Peyer's patch (tissue), 4 donors: ENCODE measurements at regions not wholly inside any gene's neighbourhood (a gene's known extent, or its start where the extent isn't known, plus 50 kb on each side); places are given as distances from the start of the nearest gene placed in this dataset.

Source experiments
- DNase-seq, 3 donors: peaks; one replicate each; pipeline ENCODE4 v3.0.0-alpha.2; 2017 to 2019
- H3K27ac ChIP-seq, 4 donors: fragments of 200-600 bp; sonication (generic); one replicate each; pipeline ENCODE4 v1.5.1; 2016 to 2019
- H3K27me3 ChIP-seq, 2 donors: fragments of 200-600 bp; sonication (generic); one replicate each; pipeline ENCODE4 v1.5.1; 2019
- H3K36me3 ChIP-seq, 3 donors: fragments of 200-600 bp; sonication (generic); one replicate each; pipeline ENCODE4 v1.5.1; 2016 to 2019
- H3K4me1 ChIP-seq, 4 donors: fragments of 200-600 bp; sonication (generic); one replicate each; pipeline ENCODE4 v1.5.1; 2016 to 2019
- H3K4me3 ChIP-seq, 4 donors: fragments of 200-600 bp; sonication (generic); 1 replicate in 3 of 4; 2 replicates in 1 of 4; pipeline ENCODE4 v1.5.1; 2016 to 2019; ENCODE audit warnings: mild to moderate bottlenecking in 1 of 4
- H3K9me3 ChIP-seq, 4 donors: fragments of 200-600 bp; sonication (generic); one replicate each; pipeline ENCODE4 v1.5.1; 2016 to 2019; ENCODE audit warnings: mild to moderate bottlenecking in 1 of 4
- POLR2A ChIP-seq, 2 donors: fragments of 450-650 bp; IDR thresholded peaks; one replicate each; pipeline ENCODE4 v1.5.1; 2017; ENCODE audit warnings: antibody characterized with exemption in 2 of 2, mild to moderate bottlenecking in 2 of 2, moderate library complexity in 2 of 2
- TF ChIP-seq, protein P1 (sequence below), 6 experiments: fragments of 450-650 bp in 4 of 6; fragments of 200-600 bp in 2 of 6; sonication (generic) in 1 of 6; IDR thresholded peaks; one replicate each; pipeline ENCODE4 v1.5.1; 2017 to 2019; ENCODE audit warnings: antibody characterized with exemption in 6 of 6, mild to moderate bottlenecking in 3 of 6, moderate library complexity in 1 of 6

GRCh38 chr9:26437056-26437711 lies 455.4 kb downstream of the CAAP1 start:
- no peaks in the 10 kb centered on the region for H3K36me3 ChIP-seq
- no peaks in the 10 kb centered on the region for H3K9me3 ChIP-seq
- no peak overlapping the region for H3K4me3 ChIP-seq
- H3K4me1 ChIP-seq, result no peaks in the 10 kb centered on the region
- no peaks in the 10 kb centered on the region for H3K27me3 ChIP-seq
- DNase-seq, result no peak
- no peak overlapping the region for H3K27ac ChIP-seq
- no peak for TF ChIP-seq POLR2A (IDR thresholded peaks at IDR 0.05)
- TF ChIP-seq, protein P1, sequence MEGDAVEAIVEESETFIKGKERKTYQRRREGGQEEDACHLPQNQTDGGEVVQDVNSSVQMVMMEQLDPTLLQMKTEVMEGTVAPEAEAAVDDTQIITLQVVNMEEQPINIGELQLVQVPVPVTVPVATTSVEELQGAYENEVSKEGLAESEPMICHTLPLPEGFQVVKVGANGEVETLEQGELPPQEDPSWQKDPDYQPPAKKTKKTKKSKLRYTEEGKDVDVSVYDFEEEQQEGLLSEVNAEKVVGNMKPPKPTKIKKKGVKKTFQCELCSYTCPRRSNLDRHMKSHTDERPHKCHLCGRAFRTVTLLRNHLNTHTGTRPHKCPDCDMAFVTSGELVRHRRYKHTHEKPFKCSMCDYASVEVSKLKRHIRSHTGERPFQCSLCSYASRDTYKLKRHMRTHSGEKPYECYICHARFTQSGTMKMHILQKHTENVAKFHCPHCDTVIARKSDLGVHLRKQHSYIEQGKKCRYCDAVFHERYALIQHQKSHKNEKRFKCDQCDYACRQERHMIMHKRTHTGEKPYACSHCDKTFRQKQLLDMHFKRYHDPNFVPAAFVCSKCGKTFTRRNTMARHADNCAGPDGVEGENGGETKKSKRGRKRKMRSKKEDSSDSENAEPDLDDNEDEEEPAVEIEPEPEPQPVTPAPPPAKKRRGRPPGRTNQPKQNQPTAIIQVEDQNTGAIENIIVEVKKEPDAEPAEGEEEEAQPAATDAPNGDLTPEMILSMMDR (IDR thresholded peaks at IDR 0.05), result no peak

DNA sequence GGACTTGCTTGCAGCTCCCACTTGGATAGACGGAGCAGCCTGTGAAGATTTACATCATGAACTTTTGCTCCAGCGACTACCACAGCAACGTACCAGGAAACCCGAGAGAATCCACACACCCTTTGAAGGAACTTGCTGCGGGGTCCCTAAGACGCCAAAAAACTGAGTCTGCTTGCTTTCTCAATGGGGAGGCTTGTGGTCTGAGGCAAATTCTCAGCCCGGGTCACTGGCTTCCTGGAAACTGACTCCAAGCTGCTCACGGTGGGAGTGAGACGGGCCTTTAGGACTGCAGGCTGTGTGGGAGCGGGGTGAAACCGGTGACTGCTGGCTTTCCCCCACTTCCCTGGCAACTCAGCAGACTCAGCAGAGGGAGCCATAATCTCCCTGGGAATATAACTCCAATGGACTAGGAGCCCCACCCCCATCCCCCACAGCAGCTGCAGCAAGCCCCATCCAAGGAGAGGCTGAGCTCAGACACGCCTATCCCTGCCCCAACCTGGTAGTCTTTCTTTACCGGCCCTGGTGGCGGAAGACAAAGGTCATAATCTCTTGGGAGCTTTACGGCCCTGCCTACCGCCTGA lies 466.0 kb downstream of the CAAP1 start:
- no peak for TF ChIP-seq POLR2A (IDR thresholded peaks at IDR 0.05)
- TF ChIP-seq, protein P1 (IDR thresholded peaks at IDR 0.05), result no peak
- DNase-seq, result no peak
- Histone ChIP-seq H3K4me3 (no peak overlapping the region), H3K9me3 (no peaks in the 10 kb centered on the region), H3K4me1 (no peaks in the 10 kb centered on the region), H3K36me3 (no peaks in the 10 kb centered on the region), H3K27ac (no peak overlapping the region), H3K27me3 (no peaks in the 10 kb centered on the region)

- no peak overlapping the region for H3K4me3 ChIP-seq
- H3K4me1 ChIP-seq, result no peaks in the 10 kb centered on the region
- TF ChIP-seq POLR2A (IDR thresholded peaks at IDR 0.05), result no peak
- TF ChIP-seq, protein P1 (IDR thresholded peaks at IDR 0.05), result no peak
- no peak overlapping the region for H3K27ac ChIP-seq
- no peaks in the 10 kb centered on the region for H3K9me3 ChIP-seq
- no peaks in the 10 kb centered on the region for H3K27me3 ChIP-seq
- no peak for DNase-seq
- H3K36me3 ChIP-seq, result no peaks in the 10 kb centered on the region
These were observed 474.1 kb downstream of the CAAP1 start for GRCh38 chr9:26418480-26418879.

- H3K9me3 ChIP-seq, result no peaks in the 10 kb centered on the region
- H3K4me3 ChIP-seq, result no peak overlapping the region
- no peaks in the 10 kb centered on the region for H3K4me1 ChIP-seq
- no peaks in the 10 kb centered on the region for H3K27me3 ChIP-seq
- H3K36me3 ChIP-seq, result no peaks in the 10 kb centered on the region
- H3K27ac ChIP-seq, result no peak overlapping the region
- DNase-seq, result no peak
- TF ChIP-seq, protein P1 (IDR thresholded peaks at IDR 0.05), result no peak
- TF ChIP-seq POLR2A (IDR thresholded peaks at IDR 0.05), result no peak
These were observed 477.1 kb downstream of the CAAP1 start for GRCh38 chr9:26415528-26415927.

DNA sequence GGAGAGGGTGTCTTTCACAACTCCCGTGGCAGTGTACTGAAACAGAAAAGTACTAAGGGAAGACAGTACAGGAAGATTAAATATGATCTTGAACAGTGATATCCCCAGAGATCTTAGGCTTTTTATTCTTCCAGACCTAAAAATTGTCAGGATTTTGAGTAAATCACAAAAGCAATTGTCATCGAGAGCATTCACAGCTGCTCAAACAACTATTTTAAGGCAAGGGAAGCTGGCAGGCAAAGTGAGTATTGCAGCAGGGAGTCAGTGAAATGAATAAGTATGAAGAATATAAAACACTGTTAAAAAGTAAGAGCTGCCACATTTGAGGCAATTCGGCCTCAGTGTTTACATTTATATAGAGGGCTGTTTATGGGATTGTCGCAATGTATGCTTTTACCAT lies 479.0 kb downstream of the CAAP1 start:
- H3K27me3 ChIP-seq, result no peaks in the 10 kb centered on the region
- no peaks in the 10 kb centered on the region for H3K36me3 ChIP-seq
- DNase-seq, result no peak
- no peaks in the 10 kb centered on the region for H3K9me3 ChIP-seq
- TF ChIP-seq, protein P1 (IDR thresholded peaks at IDR 0.05), result no peak
- TF ChIP-seq POLR2A (IDR thresholded peaks at IDR 0.05), result no peak
- no peaks in the 10 kb centered on the region for H3K4me1 ChIP-seq
- H3K4me3 ChIP-seq, result no peak overlapping the region
- no peak overlapping the region for H3K27ac ChIP-seq
